ENCODE measurements at regions not wholly inside any gene's neighbourhood (a gene's known extent, or its start where the extent isn't known, plus 50 kb on each side); places are given as distances from the start of the nearest gene placed in this dataset.

- TF ChIP-seq CTCF (IDR thresholded peaks at IDR 0.05) (no peak), POLR2A (IDR thresholded peaks at IDR 0.05) (no peak), EP300 (IDR thresholded peaks at IDR 0.05) (no peak)
These were observed 614.6 kb upstream of the CPEB2 start for GRCh38 chr4:14387647-14388046.

Measured in tibial nerve (tissue), 4 donors.